ENCODE measurements at regions not wholly inside any gene's neighbourhood (a gene's known extent, or its start where the extent isn't known, plus 50 kb on each side); places are given as distances from the start of the nearest gene placed in this dataset.

DNA sequence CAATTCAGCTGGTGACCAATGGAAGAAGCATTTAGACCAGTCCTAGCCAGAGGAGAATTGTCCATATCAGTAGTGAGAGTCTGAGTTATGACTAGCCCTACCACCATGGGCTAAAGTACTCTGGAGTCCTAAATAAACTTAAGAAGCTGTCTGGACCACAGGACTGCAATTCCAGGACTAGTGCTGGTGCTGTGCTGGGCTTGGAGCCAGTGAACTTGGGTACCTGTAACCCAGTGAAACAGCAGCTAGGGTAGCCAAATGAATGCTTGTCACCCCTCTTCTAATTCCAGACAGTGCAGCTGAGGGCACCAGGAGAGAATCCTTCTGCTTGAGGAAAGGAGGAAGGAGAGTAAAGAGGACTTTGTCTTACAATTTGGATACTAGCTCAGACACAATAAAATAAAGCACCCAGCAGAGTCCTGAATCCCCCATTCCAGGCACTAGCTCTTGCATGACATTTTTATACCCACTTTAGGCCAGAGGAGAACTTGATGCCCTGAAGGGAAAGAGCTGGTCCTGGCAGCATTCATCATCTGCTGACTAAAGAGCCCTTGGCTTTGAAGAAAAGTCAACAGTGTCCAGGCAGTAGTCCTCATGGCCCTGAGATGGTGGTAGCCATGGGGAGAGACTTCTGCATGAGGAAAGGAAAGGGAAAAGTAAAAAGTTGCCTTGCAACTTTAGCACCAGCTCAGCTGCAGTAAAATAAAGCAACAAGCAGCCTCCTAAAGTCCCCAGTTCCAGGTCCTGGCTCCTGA is 2675.7 kb downstream of the PCDH7 start:
- H3K9me3 ChIP-seq = peaks cover 0 to 16% (median 0%) of the 10 kb centered on the region in 11 donors
- TF ChIP-seq, protein P1, sequence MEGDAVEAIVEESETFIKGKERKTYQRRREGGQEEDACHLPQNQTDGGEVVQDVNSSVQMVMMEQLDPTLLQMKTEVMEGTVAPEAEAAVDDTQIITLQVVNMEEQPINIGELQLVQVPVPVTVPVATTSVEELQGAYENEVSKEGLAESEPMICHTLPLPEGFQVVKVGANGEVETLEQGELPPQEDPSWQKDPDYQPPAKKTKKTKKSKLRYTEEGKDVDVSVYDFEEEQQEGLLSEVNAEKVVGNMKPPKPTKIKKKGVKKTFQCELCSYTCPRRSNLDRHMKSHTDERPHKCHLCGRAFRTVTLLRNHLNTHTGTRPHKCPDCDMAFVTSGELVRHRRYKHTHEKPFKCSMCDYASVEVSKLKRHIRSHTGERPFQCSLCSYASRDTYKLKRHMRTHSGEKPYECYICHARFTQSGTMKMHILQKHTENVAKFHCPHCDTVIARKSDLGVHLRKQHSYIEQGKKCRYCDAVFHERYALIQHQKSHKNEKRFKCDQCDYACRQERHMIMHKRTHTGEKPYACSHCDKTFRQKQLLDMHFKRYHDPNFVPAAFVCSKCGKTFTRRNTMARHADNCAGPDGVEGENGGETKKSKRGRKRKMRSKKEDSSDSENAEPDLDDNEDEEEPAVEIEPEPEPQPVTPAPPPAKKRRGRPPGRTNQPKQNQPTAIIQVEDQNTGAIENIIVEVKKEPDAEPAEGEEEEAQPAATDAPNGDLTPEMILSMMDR (IDR thresholded peaks at IDR 0.05) = no peak
- H3K36me3 ChIP-seq = no peaks in the 10 kb centered on the region
- H3K4me1 ChIP-seq = no peaks in the 10 kb centered on the region
- no peak for DNase-seq
- intact Hi-C loops (cut with DNase I) = no loop called here
- no peak overlapping the region for H3K27ac ChIP-seq
- no peak for ATAC-seq
- H3K4me3 ChIP-seq = no peak overlapping the region
- H3K27me3 ChIP-seq = no peaks in the 10 kb centered on the region

DNA sequence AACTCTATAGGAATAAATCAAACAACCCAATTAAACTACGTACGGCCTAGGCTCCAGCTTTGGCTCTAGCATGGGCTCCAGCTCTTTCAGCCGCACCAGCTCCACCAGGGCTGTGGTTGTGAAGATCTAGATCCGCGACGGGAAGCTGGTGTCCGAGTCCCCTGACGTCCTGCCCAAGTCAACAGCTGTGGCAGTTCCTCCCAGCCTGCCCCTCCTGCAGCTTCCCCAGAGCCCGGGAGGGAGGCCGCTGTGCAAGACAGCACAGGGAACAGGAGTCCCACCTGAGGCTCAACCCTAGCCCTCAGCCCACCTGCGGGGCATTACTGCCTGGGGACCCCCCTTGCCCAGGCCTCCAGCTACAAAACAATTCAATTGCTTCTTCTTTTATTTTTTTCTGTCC is 2680.3 kb downstream of the PCDH7 start:
- H3K36me3 ChIP-seq = no peaks in the 10 kb centered on the region
- no peaks in the 10 kb centered on the region for H3K4me1 ChIP-seq
- ATAC-seq (no peak), DNase-seq (no peak)
- TF ChIP-seq, protein P1 (IDR thresholded peaks at IDR 0.05) = no peak
- H3K4me3 ChIP-seq = no peak overlapping the region
- no peaks in the 10 kb centered on the region for H3K27me3 ChIP-seq
- intact Hi-C loops (cut with DNase I) = no loop called here
- 90 to 93% methylated on average over 11 of the region's 11 CpGs for WGBS, 2 donors
- H3K9me3 ChIP-seq = peaks cover 0 to 16% (median 0%) of the 10 kb centered on the region in 11 donors
- no peak overlapping the region for H3K27ac ChIP-seq

DNA sequence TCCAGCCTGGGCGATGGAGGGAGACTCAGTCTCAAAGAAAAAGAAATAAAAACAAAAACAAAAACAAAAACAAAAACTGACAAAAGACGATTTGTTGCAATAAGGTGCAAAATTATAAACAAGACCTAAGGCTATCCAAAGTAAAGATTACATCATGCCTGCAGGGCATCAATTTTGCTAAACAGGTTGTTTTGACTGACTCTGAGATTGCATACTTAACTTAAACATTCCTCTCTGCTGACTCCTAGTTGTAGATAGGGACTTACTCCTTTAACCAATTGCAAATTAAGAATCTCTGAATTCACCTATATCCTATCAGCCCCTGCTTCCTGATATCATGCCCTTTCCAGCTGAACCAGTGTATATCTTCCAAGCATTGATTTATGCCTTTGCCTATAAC is 2687.3 kb downstream of the PCDH7 start:
- DNase-seq = no peak
- TF ChIP-seq, protein P1 (IDR thresholded peaks at IDR 0.05) = no peak
- WGBS, 2 donors = 82 to 84% methylated on average over 2 of the region's 2 CpGs
- Histone ChIP-seq H3K36me3 (no peaks in the 10 kb centered on the region), H3K4me3 (no peak overlapping the region), H3K27me3 (no peaks in the 10 kb centered on the region), H3K27ac (no peak overlapping the region), H3K4me1 (no peaks in the 10 kb centered on the region), H3K9me3 (no peaks in the 10 kb centered on the region)
- intact Hi-C loops (cut with DNase I) = no loop called here
- ATAC-seq = no peak

DNA sequence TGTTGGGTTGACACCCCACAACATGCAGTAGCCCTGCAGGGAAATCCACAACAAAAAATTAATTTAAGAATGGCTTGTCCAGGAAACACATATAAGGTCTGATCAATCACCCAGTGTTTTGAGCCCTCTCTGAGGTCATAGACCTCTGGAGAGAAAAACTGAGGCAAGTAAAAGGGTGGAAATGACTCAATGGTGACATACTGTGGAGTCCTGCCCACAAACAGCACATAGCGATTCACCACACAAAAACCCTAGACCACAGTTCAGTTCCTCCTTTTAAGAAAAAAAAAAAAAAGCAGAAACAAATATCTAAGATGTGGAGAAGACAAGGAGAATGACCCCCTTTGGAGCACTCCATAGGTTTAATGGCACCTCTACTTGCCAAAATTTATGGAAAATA is 2691.0 kb downstream of the PCDH7 start:
- H3K36me3 ChIP-seq = no peaks in the 10 kb centered on the region
- no peaks in the 10 kb centered on the region for H3K27me3 ChIP-seq
- WGBS, 2 donors = 91 to 93% methylated on average over 1 of the region's 1 CpG
- no peak overlapping the region for H3K27ac ChIP-seq
- ATAC-seq (no peak), DNase-seq (no peak)
- H3K4me3 ChIP-seq = no peak overlapping the region
- intact Hi-C loops (cut with DNase I) = no loop called here
- no peaks in the 10 kb centered on the region for H3K4me1 ChIP-seq
- peaks cover 0 to 13% (median 0%) of the 10 kb centered on the region in 11 donors for H3K9me3 ChIP-seq
- TF ChIP-seq, protein P1 (IDR thresholded peaks at IDR 0.05) = no peak
